ENCODE measurements at regions not wholly inside any gene's neighbourhood (a gene's known extent, or its start where the extent isn't known, plus 50 kb on each side); places are given as distances from the start of the nearest gene placed in this dataset.
A peak's percentile ranks its signal among the peaks of the same experiment; 100 is the strongest.
"Not testable (repeated sequence)": the region's sequence is repeated elsewhere in the genome, so short reads cannot be mapped to it uniquely, and the experiment has no call there.

DNA sequence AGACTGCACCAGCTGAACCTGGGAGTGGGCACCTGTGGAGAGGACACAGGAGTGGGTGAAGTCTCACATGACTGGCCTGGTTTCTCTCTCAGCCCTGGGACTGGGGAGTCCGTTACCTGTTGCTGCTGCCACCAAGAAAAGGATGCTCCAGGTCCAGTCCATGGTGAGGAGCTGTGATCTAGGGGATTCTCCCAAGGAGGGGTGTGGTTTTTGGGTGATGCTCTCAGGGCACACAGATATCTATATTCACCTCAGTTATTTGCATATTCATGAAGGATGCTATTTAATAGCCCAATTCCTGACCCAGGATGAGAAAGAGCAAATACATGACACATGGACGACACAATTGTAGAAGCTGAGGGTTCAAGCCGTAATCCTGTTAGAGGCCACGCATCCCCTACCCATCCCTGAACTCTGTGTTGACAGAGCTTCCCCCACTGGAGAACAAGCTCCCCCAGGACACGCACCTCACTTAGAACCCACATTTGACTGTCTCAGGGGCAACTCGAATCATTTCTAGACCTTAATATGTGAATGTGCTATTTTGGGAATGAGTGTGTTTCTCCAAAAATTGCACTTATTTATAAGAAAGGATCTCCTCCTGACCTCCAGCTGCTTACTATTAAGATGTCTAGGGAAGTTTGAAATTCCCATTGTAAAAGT lies 658.9 kb downstream of the TMEM121 start:
- DNase-seq = not testable (repeated sequence)

DNA sequence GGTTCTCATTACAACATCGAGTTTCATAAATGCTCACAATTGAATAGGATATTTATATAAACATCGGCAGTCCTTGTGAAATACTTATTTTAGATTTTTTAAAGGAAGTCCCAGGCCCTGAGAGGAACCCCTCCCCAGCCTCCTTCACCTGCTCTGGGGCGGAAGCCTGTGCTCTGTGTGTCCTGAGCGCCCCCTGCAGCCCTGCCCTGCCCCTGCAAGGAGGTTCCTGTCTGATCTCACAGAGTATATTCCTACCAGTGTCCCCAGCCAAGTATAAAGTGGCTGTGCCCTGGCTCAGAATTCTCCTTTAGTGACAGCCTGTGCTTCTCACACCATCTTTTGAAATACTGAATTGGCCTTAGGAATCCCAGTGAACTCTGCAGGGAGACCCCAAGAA lies 659.5 kb downstream of the TMEM121 start:
- peak; percentile 49 for DNase-seq

DNA sequence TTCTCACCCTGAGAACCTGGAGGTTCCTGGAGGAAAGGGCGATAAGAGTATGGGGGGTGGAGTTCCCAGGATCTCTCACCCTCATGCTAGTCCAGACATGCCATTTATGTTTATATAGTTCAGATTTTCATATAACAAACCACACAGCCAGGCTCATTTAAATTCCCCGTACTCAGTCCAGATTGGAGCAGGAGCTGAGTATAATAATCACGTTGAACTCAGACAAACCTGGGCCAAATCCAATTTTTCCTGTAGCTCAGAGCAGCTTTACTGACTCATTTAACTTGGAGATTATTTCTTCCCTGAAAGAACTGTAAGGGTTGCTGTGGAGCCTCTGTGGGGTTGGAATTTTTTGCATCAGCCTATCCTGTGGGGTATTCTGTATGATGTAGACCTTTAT lies 660.8 kb downstream of the TMEM121 start:
- DNase-seq = no peak

DNA sequence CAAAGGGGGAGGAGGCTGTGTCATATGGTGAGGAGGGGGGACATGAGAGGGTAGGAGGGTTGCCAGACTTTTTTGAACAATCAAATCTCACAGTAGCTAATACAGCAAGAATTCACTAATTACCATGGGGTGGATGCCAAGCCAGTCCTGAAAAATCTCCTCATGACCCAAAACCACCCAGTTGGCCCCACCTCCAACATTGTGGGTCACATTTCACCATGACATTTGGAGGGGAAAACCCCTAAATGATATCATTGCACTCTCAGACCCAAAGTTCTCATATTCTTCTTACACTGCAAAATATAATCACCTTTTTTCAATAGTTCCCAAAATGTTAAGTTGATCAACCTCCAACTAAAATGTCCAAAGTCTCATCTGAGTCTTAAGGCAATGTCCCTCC lies 666.3 kb downstream of the TMEM121 start:
- DNase-seq = not testable (repeated sequence)

DNA sequence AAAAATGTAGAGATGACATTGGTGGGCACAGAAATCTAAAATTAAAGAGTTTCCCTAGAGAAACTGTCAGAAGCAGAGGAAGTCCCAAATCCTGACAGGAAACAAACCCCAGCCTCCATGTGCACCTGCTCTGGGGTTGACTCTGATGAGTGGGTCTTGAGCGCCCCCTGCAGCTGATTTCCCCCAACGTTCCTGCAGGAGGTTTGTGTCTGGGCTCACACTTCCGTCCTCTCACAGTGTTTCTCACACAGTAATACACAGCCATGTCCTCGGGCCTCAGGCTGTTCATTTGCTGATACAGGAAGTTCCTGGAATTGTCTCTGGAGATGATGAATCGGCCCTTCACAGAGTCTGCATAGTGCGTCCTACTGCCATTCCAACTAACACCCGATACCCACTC lies 670.1 kb downstream of the TMEM121 start:
- peak; percentile 45 for DNase-seq

DNA sequence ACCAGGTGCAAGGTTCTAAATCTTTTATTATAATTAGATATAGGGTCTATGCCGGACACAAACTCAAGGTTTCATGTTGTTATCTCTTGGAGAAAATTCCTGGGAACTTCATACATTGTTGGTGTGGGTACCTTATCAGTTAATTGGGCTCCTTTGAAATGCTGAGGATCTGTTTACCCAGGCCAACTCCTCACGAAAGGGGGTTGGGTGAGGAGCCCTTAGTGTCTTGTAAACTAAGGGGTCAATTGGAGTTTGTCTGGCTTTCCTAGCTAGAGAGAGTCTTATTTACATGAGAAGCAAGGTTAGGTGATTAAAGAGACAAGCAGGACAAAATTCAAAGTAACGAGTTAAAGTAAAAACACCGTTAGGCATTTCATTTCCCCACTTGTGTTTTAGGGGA lies 670.9 kb downstream of the TMEM121 start:
- not testable (repeated sequence) for DNase-seq

DNA sequence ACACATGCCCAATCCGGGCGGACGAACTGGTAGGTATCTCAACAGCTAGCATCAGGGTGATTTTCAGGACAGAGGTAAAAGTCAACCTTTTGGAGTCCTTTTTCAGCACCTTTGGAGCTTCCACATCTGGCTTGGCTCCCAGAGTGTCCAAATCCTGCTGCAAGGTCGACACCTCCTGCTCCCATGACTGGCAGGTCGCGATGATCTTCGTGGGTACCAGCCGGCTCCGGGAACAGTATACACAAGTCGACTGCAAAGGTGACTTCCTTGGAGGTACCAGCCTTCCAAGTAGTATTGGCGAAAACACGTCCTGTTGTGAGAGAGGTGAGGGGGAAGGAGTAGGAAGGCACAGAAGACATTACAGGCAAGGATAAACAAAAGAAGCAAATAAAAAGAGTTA lies 672.7 kb downstream of the TMEM121 start:
- DNase-seq = no peak

DNA sequence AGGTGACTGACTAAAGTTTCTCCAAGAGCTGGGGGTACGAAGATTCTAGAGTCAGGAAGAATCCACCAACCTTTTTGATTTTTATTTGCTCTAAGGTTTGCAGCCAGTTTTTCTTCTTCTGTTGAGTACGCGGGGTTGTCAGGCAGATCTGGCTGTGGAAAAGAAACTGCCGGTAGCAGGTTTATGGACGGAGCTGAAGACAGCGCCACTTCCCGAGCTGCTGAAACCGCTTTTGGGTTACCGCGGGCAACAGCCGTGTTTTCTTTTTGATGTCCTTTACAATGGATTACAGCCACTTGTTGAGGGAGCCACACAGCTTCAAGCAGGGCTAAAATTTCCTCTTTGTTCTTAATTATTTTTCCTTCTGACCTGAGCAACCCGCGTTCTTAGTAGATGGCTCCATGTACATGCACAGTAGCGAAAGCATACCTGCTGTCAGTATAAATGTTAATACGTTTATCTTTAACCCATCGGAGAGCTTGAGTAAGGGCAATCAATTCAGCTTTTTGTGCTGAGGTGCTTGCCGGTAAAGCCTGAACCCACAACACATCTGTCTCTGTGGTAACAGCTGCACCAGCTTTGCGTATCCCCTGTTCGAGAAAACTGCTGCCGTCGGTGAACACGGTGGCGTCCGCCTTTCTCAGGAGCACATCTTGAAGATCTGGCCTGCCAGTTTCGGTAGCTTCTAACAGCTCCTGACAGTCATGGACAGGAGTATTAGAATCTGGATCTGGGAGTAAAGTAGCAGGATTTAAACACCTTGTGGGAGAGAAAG lies 674.3 kb downstream of the TMEM121 start:
- DNase-seq = no peak

DNA sequence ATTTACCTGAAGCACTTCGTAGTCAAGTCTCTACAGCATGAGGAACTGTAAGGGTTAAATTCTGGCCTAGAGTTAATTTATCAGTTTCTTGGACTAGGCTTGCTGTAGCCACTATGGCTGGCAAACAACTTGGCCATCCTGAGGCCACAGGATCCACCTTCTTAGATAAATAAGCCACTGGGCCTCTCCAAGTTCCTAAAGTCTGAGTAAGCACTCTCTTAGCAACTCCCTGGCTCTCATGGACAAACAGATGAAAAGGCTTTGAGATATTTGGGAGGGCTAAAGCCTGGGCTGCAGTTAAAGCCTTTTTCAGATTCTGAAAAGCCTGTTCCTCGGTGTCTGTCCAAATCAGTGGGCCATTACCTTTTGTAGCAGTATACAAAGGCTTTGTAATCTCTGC lies 675.0 kb downstream of the TMEM121 start:
- no peak for DNase-seq

DNA sequence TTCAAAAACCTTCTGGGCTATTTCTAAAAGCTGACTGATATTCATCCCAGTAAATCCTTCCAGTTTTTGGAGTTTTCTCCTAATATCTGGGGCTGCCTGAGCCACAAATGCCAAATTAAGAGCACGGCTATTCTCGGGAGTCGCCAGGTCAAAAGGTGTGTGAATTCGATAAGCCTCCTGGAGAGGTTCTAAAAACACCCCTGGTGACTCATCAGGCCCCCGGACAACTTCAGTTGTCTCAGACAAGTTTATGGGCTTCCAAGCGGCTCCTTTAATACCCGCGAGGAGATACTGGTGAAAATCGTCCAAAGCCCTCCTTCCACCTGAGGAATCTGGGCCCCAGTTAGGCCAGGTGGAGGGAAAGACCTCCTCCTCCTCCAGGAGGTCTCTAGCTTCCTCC lies 677.1 kb downstream of the TMEM121 start:
- no peak for DNase-seq

DNA sequence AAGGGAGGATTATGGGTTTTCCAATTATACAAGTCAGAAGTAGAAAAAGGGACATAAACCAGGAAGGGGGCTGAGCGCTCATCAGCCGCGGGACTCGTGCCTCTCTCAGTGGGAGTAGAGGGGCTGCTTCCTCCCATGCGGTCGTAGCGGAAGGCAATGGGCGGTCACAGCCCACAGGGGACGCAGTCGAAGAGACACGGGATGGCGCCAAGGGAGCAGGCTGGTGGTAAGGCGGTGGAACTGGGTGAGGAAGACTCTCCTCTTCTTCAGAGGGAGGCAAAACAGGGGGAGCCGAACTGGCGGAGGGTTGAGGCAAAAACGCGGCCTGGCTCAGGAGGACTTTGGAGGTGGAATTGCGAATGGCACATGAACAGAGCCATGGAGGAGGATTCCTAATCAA lies 677.7 kb downstream of the TMEM121 start:
- no peak for DNase-seq

DNA sequence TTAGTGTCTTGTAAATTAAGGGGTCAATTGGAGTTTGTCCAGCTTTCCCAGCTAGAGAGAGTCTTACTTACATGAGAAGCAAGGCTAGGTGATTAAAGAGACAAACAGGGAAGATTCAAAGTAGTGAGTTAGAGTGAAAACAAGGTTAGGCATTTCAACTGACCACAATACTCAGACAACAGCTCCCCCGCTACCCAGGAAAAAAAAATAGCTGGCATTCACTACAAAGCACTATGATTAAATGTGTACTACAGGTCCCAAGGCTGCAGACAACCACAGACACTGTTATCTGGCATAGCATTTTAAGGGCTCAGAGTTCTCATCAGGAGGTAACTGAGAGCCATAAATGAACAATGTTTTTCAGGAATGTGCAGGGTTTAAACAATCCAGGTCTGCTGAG lies 680.9 kb downstream of the TMEM121 start:
- DNase-seq = no peak

DNA sequence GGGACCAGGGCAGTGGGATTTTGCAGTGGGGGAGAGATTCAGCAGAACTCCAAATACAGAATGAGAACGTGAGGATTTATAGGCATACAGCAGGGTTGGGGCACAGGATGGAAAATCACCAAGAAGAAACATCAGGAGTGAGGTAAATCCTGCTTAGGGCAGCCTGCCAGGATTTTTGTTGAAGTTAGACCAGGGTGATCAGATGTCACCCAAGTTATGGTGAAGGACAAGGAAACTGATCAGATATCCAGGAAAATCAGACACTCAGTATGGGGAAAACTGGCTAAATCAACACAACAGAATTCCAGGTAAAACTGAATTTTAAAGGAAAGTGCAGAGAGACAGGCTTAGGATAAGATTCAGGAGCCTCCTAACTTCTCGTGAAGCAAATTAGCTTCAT lies 682.4 kb downstream of the TMEM121 start:
- no peak for DNase-seq

DNA sequence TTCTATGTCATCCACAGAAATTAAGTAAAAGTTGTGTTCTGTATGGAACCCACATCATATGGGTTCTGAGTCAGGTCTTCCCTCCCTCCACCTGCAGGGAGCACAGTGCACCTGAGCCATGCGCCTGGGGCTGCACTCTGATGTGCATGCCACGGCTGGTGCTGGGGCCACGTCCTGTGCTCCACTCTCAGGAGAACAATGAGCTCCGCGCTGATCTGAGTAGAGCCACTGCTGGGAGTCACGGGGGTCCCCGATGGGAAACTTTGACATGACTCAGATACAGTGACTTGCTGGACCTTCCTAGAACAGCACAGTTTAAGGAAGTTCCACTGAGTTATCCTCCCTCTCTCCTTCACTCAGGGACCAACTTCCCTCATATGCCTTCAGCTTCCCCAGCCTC lies 683.4 kb downstream of the TMEM121 start:
- peak; percentile 20 for DNase-seq

DNA sequence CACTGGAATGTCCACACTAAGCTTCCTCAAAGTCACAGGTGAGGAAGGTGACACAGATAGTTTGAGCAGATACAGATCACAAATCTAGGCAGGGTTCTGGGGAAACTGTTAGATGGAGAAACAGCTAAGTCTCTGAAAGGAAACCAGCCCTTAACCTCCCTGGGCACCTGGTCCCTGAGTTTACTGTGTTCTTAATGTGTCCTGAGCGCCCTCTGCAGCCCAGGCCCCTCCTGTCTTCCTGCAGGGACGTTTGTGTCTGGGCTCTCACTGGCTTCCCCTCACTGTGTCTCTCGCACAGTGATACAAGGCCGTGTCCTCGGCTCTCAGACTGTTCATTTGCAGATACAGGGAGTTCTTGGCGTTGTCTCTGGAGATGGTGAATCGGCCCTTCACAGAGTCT lies 684.3 kb downstream of the TMEM121 start:
- DNase-seq = no peak

DNA sequence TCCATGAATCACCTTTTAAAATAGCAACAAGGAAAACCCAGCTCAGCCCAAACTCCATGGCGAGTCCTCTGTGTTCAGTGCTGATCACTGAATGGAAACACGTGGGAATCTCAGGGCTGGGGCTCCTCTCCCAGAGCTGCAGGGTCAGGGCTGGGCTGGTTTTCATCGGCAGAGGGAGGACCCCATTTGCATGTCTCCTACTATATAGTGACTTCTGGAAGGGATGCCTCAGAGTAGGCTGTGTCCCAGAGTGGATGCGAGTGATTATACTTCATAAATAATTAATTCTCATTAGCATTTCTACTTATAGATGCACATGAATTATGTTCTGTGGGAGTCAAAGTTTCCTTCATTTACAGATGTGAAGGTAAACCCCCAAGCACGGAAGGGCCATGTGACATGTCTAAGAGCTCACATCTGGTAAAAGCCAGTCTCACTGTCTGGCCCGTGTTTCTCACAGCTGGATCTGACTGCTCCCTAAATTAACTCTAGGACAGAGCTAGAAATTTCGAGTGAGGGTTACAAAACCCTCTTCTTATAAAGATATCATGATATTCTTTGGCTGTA lies 685.0 kb downstream of the TMEM121 start:
- no peak for DNase-seq

DNA sequence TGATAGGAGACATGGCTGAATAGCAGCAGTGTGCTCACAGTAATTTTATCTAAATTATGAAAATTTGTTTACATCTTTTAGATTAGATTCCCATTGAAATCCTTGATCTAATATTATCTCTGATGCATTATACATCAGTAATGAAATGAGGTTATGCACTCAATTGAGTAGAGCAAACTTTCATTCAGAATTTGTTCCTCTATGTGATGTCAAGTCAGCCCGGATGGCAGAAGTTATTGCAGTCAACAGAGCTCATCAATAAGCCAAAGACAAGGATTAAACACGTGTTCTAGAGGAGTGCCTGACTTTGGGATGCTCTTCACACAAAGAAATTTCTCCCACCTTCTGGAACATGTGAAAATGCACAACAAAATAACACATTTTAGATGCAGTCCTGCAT lies 688.8 kb downstream of the TMEM121 start:
- DNase-seq = no peak

DNA sequence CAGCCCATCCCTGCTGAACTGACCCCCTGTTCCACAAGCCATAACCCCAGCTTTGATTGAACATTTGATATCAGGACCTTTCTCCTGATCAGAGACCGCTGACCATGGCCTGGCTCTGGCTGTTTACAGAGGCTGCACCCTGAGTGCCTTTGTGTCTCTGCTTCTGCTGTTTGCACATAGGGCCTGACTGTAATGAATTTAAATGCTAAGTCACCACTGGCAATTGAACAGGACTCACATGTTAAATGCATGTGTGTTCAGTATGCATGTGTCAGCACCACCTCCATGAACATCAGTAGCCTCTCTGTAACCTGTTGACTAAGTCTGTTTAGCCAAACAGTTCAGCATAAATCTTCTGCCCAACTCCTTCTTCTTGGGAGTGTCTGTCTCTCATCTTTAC lies 690.3 kb downstream of the TMEM121 start:
- DNase-seq = no peak

DNA sequence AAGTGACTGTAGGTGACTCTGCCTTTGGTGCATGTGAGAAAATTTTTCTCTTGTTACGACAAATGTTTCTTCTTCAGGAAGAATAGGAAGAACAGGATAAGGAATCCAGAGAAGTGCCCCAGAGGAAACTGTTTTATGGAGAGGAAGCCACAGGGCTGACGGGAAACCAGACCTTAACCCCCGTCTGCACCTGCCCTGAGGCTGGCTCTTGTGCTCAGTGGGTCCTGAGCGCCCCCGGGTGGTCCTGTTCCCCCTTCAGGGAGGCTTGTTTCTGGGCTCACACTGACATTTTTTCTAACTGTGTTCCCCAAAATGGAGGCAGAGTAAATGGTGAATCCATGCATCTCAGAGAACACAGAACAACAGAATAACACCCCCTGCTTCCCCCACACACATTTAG lies 691.8 kb downstream of the TMEM121 start:
- no peak for DNase-seq

DNA sequence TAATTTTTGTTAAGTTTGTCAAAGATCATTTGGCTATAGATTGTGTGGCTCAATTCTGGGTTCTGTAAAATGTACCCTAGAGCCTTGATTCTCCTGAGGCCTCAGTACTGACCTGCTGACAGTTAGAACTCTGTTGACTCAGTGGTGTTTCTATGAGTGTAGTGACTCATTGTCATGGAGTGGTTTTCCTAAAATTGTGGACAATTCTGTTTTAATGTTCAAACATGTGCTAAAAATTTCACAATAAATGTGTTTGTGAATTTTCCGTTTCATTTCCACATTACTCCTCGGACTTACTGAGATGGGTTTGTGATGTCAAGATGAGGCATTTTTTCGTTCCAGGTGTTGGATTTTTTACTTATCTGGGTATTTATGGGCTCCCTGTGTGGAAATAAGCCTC lies 695.9 kb downstream of the TMEM121 start:
- no peak for DNase-seq

DNA sequence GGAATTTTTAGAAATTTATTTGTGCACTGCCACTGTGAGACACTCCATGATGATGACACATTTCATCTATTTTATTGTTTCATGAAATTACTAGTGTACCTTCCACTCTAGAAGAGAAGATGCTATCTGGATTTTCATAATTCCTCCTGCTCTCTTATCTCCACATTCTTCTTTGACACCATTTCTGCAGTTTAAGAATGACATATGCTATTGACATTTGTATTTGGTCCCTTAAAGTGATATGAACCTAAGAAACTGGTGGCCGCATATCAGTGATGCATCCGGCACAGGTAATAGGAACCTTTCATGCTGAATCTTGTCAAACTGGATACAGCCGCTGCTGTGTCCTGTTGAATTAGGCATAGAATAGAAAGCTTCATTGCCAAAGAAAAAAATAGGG lies 696.3 kb downstream of the TMEM121 start:
- DNase-seq = no peak

DNA sequence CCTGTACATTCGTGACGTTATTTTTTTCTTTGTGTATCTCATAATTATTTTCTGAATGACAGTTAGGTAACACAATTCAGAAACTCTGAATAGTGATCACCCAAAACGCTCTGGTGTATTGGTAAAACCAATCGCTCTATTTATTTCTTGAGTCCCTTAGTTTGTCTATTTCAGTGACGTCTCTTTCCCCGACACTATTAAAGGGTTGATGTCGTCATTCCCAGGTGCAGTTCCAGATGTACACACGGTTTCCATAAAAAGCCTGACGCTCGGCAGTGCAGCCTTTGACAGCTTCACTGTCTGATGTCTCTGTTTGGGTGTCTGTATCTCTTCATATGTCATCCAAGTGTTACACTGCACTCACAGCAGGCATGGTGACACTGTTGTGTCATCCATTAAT lies 701.4 kb downstream of the TMEM121 start:
- DNase-seq = no peak

DNA sequence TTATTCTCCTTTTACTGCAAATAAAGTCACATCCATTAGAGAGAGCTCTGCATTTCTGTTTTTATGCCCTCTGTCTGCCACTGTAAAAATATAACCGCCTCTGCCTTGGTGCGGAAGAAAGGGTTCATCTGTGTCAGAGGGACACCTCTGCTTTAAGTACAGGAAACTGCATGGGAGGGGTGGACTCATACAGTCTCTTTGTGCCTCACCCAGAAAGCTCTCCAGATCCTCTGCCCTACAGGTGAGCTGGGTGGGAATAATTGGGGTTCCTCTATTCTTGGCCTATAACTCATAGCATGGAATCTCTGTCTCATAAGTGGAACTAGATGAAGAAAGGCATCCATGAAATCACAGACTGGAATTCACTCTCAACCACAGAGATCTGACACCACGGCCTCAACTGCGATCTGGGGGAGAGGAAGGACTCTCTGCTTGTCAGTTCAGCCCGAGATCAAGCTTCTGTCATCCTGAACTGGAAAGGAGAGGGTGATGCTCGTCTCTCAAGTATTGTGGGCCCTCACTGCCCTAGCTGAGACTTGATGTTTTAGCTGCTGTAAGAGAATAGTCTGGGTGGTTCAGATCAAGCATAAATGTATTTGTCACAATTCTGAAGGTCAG lies 702.3 kb downstream of the TMEM121 start:
- DNase-seq = peak; percentile 10

DNA sequence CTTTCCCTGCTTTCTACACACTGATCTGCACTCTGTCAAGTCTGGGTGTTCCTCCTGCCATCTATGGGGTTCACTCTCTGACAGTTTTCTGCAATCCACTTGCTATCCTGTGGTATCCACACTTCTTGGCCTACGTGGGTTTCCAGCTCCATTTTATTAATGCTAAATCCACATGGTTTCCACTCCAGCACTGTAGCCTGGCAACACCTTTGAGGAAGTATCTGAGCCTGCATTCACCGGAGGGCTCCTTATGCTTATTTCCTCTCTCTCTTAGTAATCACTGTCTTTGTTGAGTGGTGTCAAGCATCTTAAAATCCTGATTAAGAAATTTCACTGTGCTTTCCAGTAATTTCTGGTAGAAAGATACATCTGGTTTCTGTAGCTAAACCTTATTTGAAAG lies 703.7 kb downstream of the TMEM121 start:
- no peak for DNase-seq

Measured in effector CD8-positive, alpha-beta T cell (primary cell).